OCI-LY3 (cell line): ENCODE measurements at regions not wholly inside any gene's neighbourhood (a gene's known extent, or its start where the extent isn't known, plus 50 kb on each side); places are given as distances from the start of the nearest gene placed in this dataset.

ENCODE experiments used
- EZH2phosphoT487 ChIP-seq: fragments of 200-600 bp; shearing (Covaris generic); IDR thresholded peaks from 2 replicates; pipeline ENCODE4 v1.6.1; 2018; ENCODE audit warnings: antibody characterized with exemption, mixed run types, low read depth
- TF ChIP-seq, protein P1 (sequence below): fragments of 200-600, 300-600 bp; sonication (generic); IDR thresholded peaks from 2 replicates; pipeline ENCODE4 v1.5.1; 2014; ENCODE audit warnings: antibody characterized with exemption, low read length, low read depth

DNA sequence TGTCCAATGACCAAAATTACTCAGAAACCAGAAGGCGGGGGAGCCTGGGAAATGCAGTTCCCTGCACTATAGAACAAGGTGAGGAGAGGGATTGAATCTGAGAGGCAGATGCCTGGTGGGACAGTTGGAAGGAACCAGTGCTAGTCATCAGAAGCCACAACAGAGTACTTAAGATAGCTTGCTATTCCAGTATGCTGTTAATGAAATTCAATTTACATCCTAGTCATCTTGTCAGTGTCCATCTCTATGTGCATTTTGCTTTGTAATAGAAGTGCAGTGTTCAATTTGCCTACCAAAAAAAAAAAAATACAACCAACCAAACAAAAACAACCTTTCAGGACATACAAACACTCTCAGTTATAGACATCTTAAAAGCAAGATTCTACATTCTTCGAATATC lies 679.1 kb upstream of the CPEB2 start:
- TF ChIP-seq, protein P1, sequence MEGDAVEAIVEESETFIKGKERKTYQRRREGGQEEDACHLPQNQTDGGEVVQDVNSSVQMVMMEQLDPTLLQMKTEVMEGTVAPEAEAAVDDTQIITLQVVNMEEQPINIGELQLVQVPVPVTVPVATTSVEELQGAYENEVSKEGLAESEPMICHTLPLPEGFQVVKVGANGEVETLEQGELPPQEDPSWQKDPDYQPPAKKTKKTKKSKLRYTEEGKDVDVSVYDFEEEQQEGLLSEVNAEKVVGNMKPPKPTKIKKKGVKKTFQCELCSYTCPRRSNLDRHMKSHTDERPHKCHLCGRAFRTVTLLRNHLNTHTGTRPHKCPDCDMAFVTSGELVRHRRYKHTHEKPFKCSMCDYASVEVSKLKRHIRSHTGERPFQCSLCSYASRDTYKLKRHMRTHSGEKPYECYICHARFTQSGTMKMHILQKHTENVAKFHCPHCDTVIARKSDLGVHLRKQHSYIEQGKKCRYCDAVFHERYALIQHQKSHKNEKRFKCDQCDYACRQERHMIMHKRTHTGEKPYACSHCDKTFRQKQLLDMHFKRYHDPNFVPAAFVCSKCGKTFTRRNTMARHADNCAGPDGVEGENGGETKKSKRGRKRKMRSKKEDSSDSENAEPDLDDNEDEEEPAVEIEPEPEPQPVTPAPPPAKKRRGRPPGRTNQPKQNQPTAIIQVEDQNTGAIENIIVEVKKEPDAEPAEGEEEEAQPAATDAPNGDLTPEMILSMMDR, result no peak
- no peak for TF ChIP-seq EZH2phosphoT487
